GM21390 (cell line): ENCODE measurements at regions not wholly inside any gene's neighbourhood (a gene's known extent, or its start where the extent isn't known, plus 50 kb on each side); places are given as distances from the start of the nearest gene placed in this dataset.

Experiments
- ATAC-seq: cut with Tn5 transposase; IDR thresholded peaks from one replicate; pipeline ENCODE4 v1.9.1; 2021; ENCODE audit not compliant: unreplicated experiment

DNA sequence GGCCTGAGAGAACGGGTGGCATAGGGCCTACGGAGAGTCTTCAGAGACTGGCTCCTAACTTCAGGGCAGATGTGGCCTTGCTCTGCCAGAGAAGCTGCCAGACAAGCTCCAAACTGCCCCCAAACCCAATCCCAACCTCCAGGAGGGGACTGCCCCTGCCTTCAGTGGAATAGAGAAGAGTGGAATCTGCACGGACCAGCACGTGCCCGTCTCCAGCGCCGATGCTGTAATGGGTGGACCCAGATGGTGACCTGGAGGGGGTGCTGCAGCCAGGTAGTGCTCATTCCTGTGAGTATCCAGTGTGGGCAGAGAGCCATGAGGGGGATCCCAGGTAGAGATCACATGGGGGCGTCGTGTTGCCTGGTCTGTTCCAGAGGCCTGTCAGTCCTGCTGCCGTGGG is 73.2 kb upstream of the NKX1-1 start:
- ATAC-seq = no peak

DNA sequence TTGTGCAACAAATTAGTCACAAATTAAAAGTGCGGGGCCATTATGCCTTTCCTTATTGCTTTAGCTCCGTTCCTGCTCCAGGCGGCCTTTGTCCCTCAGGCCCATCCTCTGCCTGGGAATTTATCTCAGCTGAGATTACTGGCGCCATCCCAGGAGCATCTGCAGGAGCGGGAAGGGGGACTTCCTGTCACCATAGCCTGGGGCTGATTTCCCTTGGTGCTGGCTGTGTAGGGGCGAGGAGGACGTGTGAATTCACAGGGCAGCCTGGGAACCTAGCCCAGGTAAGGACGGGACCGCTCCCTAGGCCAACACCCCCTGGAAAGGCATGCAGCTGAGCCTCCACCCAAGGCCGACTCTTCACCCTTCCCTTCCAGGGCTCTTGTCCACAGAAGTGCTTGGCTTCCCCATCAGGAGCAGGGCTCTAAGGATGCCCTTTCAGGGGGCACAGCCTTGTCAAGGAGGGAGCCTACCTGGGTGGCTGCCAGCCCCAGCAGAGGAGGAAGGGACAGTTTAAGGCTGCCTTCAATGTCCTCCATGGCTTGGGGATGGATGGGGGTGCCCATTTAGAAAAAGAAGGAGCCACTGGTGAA is 72.6 kb upstream of the NKX1-1 start:
- ATAC-seq = no peak

DNA sequence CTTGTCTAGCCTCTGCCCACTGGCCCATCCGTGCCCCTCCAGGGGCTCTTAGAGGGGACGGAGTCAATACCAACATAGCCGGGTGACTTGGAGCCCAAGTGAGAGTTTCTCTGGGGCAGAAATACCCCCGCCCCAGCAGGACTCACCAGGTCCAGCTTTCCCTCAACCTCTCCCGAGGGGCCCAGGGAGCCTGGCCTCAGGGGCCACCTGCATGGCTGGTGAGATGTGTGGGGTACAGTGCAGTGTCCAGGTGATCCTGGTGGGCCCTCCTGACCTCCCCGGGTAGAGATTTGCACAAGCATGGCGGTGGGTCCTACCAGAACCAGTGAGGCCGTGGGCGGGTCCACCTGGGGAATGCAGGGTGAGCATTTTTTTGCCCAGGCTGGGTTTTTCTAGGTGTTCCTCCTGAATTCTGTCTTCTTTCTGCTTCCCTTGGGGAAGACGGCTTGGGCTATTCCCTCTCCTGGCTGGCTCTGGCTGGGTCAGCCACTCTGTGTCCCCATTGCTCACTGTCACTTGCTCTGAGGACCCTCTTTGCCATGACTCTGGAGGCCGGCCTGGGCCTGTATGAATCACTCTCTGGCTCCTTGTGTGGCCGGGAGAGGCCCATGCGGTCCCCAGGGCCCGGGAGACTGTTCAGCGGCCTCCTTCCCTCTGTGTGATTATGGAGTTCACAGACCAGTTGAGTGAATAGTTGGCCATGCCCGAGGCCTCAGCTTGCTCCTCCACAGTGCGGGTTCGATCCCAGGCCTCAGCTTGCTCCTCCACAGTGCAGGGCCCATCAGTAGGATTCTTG is 71.0 kb upstream of the NKX1-1 start:
- ATAC-seq = no peak

DNA sequence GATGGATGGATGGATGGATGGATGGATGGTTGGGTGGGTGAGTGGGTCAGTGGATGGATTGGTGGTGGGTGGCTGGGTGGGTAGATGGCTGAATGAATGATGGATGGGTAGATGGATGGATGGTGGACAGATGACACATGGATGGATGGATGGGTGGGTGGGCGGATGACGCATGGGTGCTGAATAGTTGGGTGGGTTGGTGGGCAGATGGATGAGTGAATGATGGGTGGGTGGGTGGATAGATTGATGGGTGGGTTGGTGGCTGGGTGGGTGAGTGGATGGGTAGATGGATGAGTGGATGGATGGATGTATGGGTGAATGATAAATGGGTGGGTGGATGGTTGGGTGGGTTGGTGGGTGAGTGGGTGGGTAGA is 69.9 kb upstream of the NKX1-1 start:
- no peak for ATAC-seq

DNA sequence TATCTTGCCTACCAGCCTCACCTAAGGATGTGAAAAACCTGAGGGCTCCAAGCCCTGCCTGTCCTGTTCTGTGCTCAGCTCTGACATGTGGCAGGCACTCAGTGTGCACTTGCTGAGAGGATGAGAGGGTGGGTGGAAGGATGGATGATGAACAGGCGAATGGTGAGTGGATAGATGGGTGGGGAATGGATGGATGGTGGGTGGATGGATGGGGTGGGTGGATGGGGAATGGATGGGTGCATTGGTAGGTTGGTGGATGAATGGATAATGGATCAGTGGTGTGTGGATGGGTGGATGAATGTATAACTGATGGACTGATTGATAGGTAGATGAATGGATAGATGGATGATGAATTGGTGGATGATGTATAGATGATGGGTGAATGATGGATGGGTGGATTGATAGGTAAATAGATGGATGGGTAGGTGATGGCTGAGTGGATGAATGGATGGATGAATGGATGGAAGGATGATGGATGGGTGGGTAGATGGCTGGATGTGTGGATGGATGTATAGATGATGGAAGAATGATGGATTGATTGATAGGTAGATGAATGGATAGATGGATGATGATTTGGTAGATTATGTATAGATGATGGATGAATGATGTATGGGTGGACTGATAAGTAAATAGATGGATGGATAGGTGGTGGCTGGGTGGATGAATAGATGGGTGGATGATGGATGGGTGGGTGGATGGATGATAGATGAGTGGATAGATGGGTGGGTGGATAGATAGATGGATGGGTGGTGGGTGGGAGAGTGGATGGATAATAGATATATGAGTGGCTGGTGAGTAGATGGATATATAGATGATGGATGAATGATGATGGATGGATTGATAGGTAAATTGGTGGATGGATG is 69.3 kb upstream of the NKX1-1 start:
- no peak for ATAC-seq

DNA sequence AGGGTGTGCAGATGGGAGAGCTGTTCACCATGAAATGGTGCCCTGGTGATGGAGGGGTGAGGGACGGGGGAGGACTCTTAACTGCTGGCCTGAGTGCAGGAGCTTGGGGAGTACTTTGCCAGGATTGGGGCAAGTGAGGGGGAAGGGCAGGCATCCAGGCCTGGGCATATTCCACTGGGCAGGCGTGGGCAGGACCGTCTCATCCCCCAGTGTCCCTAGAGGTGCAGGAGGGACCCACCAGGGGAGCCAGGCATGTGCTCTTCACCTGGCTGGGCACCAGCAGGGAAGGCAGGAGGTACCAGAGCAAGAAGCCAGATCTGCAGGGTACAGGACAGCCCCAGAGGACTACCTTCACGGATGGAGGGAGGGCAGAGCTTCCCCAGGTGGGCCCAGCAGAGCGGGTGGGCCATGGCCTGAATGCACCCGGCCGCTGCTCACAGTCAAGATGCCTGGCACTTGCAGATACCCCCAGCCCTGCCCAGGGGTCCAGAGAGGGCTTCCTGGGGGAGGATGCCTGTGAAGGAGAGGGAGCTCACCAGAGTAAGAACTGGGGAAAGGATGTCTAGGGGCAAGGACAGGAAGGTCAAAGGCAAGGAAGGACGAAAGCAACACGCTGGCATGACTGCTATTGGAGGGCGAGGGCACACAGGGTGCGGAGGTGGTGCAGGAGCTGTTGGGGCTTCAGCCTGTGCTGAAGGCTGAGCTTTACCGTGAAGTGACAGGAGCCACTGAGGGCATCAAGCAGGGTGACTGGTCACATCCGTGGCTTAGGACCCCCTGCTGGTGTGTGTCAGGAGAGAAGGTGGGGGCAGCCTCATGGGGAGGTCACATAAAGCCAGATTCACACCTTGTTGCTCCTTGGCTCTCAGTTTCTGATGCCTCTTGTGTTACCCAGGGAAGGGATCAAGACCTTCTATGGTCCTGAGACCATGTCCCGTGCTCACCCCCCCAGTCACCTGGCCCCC is 68.2 kb upstream of the NKX1-1 start:
- no peak for ATAC-seq

DNA sequence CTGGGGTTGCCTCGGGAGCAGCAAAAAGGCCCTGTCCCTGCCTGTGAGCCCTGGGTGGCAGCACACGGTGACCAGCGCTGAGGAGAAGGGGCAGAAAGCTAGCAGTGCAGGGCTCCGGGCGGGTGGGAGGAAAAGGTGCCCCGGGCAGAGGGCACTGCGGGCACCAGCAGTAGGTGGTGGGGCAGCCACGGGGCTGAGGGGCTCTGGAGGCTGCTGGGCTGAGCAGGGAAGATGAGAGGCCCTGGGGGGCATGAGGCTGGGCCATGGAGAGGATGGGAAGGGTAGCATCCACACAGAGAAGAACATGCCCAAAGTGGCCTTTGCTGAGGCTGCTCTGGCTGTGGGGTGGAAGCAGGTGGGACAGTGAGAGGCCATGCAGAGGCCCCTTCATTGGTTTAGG is 67.5 kb upstream of the NKX1-1 start:
- no peak for ATAC-seq

DNA sequence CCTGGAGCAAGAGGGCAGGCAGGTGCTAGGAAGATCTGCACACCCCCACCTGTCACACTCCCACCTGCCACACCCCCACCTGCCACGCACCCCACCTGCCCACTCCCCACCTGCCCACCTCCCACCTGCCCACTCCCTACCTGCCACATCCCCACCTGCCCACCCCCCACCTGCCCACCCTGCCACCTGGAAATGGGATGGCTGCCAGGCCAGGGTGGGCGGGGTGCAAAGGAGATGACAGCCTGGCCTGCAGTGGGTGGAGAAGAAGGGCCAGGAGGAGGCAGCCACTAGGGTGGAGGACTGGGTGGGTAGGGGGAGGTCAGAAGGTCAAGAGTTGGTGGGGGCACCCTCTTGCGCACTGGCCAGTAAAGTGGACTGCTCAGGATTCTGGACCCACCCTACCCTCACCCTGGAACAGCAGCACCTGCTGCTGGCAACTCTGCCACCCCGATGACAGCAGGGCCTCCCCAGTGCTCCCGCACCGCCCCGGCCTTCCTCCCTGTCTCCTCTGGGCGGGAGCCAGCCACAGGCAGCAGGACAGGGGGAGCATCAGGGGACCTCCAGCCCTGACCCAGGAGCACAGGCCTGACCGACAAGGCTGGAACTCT is 66.8 kb upstream of the NKX1-1 start:
- ATAC-seq = no peak

DNA sequence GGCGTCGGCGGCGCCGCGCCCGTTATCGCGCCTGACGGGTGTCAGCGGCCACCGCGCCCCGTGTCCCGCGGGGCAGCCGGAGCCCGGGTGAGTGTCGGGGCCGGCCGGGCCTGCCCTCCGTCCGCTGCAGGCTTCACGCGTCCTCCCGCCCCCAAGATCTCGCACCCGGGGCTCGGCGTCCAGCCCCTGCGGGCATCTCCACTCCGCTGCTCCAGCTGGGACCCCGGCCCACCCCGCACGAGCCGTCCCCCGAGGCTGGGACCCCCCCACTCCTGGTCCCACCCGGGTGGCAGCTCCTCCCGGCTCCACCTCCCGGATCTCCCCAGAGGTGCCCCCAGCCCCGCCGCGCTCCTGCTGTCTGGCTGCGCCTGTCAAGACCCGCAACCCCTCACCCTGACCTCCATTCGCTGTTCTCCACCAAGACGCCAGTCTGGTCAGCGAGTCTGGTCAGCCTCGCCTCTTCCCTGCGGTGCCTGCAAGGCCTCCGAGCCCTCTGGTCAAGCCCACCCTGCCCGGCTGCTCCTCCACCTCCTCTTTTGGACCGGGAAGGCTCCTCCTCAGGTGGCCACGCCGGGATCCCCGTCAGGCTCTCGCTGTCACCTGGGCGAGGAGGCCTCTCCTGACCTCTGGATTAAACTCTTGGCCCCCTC is 66.0 kb upstream of the NKX1-1 start:
- ATAC-seq = no peak

DNA sequence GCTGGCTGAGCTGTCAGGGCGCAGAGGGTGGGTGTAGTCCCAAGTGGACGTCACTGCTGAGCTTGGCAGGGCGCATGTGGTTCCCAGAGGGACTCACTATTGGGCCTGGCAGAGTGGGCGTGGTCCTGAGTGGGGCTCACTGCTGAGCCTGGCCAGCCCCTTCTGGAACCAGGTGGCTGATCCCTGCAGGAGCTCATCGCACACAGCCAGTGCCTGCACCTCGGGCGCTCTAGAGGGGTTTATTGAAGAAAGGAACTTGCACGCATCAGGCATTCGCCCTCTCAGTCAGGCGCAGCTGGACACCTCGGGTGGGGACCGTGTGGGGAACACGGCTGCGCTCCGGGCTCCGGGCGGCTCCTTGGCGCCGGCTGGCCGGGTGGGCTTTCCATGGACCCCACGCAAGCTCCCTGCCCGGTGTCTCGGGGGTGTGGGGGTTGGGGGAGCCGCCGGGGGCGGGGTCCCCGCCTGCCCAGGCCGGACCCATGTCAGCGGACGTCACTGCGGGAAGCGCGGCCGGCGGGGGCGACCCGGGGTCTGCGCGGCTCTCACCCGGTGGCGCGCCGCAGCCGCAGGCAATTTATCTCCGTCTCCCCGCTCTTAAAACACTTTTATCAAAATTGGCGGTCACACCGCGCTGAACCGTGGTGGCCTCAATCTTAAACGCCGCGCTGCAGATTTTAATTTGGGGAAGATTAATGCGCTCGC is 65.4 kb upstream of the NKX1-1 start:
- ATAC-seq = no peak

DNA sequence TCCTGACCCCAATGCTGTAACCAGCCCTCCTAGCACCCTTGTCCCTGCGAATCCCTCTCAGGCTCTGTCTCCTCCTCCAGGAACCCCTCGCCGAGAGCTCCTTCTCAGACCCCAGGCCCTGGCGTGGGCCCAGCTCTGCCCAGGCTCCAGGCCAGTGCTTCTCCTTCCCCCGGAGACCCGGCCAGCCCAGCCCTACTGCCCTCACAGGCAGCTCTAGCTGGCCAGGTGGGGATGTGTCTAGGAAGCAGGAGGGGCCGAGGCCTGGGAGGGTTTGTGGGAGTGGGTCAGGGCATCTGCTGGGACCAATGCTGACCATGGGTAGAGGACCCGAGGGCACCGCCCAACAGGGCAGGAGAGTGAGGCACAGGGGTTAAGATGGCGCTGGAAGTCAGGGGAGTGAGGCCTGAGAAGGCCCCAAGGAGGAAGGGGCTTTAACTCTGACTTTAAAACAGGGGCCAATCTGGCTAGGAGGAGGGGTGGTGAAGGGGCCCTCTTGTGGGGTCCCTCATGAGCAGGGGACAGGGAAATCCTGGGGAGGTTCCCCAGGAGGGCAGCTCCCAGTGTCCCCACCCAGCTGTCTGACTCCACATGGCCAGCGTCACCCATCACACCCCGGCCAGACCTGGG is 64.7 kb upstream of the NKX1-1 start:
- no peak for ATAC-seq

DNA sequence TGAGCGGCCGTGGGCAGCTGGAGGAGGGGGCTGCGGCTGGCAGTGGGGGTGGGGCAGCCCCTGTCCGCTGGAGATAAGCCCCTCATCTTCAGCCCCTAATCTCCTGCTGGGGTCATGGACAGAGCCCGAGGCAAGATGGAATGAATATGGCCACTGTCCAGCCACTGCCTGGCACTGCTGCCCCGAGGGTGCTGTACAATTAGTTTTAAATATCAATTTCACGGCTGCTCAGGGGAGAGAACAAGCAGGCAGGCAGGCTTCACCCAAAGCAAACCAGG is 64.1 kb upstream of the NKX1-1 start:
- ATAC-seq = no peak

DNA sequence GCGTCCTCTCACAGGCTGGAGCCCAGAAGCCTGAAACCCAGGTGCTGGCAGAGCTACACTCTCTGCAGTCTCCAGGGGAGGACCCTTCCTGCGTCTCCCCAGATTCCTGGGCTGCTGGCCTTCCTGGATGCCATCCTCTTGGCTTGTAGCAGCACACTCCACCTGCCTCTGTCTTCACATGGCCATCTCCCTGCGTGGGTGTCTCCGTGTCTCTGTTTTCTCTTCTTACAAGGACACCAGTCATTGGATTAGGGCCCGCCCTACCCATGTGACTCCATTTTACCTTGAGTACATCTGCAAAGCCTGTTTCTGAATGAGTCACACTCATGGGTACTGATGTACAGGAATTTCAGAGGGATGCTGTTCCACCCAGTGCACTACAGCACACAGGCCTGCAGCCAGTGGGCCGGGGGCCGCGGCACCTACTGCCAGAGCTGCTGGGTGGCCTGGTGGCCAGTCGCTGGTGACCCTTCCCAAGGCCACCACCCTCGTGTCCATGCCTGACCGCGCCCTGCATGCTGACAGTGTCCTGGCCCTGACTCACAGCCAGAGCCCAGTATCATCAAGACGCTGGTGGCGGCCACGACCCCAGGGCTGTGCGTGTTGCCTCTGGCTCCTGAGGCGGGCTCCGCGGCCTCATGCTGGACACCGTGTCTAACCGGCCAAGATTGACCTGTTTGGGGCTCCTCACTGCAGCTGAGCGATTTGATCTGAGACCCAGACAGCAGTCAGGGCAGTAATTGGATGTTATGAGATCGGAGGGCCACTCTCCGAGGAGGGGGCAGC is 63.6 kb upstream of the NKX1-1 start:
- no peak for ATAC-seq

DNA sequence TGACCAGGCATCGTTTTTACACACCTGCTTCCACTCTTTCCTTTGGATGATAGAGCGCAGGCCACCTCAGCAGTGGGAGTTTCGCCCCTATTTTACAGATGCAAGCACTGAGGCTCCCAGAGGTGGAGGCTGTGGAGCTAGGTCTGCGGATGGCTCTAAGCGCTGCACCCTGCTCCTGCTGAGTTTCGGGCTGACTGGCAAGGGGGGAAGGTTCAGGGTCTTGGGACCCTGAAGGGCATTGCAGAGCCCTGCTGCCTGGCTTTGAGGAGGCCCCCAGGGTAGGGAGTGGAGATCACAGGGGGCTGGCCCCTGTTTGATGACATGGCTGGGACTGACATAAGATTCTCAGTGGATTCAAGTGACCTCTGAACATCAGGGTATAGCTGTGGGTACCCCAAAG is 62.8 kb upstream of the NKX1-1 start:
- no peak for ATAC-seq

DNA sequence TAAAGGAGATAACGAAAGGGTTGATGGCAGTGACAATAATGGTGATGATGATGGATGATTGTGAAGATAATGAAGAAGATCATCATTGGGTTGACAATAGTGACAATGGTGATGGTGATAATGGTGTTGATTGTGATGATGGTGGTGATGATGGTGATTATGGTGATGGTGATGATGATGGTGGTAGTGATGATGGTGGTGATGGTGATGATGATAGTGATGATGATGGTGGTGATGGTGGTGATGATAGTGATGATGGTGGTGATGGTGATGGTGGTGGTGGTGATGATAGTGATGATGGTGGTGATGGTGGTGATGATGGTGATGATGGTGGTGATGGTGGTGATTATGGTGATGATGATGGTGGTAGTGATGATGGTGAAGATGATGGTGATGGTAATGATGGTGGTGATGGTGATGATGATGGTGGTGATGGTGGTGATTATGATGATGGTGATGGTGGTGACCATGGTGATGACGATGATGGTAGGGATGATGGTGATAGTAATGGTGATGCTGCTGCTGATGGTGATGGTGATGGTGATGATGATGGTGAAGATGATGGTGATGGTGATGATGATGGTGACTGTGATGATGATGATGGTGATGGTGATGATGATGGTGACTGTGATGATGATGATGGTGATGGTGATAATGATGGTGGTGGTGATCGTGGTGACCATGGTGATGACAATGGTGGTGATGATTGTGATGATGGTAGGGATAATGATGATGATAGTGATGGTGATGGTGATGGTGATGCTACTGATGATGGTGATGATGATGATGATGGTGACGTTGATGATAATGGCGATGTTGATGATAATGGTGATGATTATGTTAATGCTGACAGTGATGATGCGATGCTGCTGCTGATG is 61.6 kb upstream of the NKX1-1 start:
- no peak for ATAC-seq

DNA sequence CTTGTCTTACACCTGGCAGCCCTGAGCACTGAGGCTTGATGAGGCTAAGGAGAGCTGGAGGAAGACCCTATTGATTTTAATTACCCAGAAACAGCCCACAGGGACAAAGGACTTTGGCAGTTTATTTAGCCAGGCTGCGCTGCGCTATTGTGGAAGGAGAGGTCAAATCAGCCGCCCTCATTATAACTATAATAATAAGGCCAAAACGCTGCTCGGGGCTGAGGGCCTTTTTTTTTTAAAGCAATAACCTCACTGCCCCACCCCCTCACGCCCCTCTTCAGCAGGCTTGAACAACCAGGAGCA is 60.6 kb upstream of the NKX1-1 start:
- ATAC-seq = no peak

DNA sequence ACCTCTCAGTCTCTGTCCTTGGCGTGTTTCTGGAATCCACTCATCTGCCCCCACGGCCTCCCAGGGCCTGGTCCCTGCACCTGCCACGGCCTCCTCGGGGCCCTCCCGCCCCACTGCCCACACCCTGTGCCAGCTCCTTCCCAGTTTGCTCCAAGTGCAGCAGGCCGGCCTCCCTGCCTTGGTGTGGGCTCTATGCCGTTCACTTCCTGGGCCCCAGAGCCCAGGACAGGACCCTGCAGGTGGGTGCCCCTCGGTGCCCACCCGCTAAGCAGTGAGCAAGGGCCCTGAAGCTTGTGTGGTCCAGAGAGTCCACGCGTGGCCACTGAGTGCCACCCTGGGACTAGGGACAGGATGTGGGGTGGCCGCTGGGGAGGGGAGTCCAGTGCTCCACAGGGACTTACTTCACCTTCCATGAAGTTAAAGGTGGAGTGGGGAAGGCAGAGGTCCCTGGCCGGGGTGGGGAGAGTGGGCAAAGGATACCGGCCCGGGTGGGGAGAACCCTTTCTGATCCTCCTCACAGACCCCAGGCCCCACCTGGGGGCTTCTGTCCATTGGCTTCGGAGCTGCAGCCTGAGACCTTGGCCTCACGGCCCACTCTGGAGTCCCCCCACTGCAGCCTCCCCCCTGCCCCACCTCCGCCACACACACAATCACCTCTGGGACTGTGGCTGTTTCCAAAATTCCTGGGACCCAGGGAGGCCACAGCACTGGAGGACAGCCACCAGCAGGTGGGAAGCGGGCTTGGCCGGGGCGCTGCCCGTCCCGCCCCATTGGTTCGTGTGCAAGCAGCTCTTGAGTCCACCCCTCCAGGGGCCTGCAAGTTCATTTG is 60.0 kb upstream of the NKX1-1 start:
- no peak for ATAC-seq
